CD4-positive, alpha-beta T cell treated with Interleukin-17A for 1 hour (primary cell): ENCODE measurements at regions not wholly inside any gene's neighbourhood (a gene's known extent, or its start where the extent isn't known, plus 50 kb on each side); places are given as distances from the start of the nearest gene placed in this dataset.

Experiments
- DNase-seq: peaks from one replicate; pipeline ENCODE4 v3.0.0-alpha.2; 2020

DNA sequence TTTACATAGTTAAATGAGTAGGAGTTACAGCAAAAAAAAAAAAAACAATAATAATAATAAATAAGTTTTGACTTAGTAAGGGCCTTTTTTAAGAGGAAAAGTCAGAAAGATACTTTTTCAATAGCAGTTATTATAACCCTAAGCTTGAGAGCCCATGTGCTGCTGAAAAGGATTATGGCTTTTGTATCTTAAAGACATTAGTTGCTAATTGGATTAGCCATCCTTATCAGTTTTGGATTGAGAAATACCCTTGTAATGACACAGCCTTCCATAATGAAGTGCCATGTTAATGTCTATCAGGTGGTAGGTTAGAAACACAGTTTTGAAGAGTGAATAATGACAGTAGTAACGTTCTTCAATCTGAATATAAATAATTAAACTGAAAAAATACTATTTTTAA is 554.0 kb downstream of the RIT2 start:
- no peak for DNase-seq

DNA sequence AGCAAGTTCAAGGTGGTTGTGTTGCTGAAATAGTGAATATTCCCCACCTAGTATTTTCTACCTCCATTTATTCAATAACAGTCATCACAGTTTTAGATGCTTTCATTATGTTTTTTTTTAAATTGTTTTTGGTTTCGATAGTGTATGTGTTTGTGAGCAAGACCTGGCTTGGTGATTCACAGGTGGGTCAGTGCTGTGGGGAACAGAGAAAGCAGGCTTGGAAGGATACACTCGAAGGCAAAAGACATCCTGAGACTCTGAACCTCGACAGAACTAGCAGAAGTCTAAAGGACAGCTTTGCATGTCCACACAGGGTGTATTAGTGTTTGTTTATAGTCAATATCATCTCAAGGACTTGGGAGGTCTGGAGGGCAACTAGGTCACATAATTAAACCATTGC is 551.5 kb downstream of the RIT2 start:
- no peak for DNase-seq

DNA sequence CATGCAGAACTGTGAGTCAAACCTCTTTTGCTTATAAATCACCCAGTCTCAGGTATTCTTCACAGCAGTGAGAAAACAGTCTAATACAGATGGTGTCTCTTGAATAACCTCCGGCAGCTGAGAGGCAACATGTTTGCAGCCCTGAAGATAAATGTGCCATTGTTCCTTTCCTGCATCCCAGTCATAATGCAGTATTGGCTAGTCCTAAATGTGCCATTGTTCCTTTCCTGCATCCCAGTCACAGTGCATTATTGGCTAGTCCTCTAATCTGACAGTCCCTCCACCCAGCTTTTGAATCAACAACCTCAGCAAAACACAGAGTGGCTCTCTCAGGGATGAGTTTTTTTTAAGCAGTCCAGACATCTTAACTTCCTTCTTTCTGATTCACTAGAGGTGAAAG is 550.7 kb downstream of the RIT2 start:
- DNase-seq, result no peak

DNA sequence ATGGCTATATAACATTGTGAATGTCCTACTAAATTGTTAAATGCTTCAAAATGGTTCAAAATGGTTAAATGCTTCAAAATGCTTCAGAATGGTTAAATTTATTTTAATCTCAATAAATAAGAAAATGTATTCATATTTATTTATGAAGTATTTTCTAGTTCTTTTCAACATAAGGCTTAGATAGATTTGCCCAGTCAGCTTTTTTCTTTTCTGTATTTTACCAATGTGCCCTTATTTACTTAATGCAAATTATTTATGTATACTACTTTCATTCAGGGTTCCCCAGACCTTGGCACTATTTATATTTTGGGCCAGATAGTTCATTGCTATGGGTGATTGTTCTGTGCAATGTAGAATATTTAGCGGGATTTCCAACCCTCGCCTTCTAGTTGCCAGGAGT is 546.7 kb downstream of the RIT2 start:
- DNase-seq, result no peak

DNA sequence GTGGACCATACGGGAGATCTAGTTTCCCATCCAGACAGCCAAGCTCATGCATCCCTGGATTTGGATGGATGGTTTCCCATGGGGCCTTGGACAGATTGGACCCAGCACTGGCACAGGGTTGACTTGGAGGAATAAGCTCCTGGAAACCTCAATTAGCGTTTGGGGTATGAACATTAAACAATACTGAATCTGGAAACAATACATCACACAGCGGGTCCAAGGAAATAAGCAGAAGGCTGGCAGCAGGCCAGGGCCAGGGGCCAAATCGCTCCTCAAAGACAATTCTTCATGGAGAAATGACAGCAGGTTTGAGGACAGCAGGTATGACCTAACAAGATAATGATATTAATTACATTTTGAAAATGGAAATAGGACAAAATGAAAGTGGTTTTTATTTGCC is 540.6 kb downstream of the RIT2 start:
- DNase-seq, result no peak

DNA sequence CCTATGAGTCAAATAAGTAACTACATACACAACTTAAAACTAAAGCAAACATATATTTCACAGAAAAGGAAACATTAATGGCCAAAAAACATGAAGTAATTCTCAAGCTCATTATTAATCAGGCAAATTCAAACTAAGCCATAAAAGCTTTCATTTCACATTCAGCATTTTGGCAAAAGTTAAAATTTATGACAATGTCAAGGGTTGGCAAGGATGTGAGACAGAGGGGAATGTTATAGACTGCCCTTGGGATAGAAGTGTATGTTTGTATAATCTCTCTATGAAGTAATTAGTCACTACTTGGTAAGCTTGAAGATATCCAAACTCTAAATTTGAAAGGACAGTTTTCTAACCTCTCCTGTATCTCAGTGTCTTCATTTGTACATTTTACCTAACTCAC is 539.4 kb downstream of the RIT2 start:
- no peak for DNase-seq

DNA sequence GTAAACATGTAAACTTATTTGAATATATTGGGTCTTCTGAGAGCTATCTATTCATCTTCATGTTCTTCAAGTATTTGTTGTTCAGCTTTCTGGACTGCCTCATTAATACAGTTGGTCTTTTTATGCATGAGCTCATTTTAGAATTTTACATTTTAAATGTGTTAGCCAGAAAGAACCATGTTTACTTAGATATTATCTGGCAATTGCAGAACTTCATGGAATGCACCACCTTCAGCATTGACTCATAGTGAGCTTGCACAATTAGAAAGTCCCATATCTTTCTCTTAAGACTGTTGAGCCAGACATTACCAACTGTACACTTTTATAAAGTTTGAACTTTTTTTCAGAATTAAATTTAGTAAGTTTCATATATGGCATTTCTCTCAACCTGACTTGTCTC is 536.7 kb downstream of the RIT2 start:
- no peak for DNase-seq

DNA sequence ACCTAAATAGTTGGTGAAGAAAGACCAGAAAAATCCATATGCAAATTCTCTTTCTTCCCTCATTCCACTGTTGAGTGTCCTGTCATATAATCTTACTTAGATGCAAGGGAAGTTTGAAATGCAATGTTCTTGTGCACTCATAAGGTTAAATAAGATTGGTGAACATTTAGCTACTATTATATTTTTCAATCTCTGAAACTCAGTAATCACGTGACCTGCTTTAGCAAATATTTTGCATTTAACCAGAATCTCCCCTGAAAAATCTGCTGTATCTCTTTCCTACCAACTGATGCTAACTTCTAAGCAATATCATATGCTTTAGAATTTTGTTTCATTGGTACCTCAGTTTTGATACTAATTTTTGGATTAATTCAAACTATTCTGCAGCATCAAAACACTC is 533.2 kb downstream of the RIT2 start:
- no peak for DNase-seq

DNA sequence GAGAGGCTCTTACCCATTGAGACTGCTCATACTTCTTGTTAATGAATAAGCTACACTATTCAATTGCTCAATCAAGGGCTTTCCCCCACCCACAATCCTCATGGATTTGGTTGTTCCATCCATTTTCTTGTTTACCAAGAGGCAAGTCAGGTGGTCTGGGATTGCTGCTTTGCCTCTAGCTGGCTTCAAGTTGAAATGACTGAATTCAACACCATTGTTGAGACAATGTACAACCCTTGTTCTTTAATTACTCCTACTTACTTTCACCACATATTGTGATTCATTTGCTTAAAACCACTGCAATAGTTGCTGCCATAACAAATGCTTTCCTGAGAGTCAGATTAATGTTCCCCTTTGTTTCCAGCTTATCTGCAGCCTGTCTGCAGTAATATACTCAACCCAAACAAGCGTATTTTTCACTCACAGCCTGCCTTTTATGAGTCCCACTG is 532.2 kb downstream of the RIT2 start:
- no peak for DNase-seq

DNA sequence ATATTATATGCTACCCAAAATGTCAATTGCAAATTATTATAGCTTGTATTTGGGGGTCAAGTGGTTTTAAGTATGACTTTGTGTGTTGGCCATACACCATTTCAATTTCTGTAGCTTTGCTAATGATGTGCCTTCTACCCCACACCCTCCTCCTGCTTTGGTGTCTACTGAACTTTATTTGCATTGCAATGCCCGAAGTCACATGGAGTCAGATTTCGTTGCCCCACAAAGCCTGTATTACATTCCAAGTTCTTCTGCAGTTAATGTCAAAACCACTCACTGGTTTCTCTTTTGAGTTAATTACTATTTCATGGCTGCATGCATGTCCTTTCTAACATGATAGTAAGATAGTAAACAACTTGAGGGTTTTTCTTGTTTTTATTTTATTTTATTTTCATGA is 528.9 kb downstream of the RIT2 start:
- no peak for DNase-seq

DNA sequence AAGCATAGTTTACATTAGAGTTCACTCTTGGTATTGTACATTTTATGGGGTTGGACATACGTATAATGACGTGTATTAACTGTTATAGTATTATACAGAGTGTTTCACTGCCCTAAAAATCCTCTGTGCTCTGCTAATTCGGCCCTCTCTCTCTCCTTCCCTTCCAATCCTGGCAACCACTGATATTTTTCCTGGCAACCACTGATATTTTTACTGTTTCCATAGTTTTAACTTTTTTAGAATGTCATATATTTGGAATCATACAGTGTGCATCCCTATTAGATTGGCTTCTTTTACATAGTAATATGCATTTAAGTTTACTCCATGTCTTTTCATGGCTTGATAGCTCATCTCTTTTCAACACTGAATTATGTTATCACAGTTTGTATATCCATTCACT is 526.7 kb downstream of the RIT2 start:
- DNase-seq, result no peak

DNA sequence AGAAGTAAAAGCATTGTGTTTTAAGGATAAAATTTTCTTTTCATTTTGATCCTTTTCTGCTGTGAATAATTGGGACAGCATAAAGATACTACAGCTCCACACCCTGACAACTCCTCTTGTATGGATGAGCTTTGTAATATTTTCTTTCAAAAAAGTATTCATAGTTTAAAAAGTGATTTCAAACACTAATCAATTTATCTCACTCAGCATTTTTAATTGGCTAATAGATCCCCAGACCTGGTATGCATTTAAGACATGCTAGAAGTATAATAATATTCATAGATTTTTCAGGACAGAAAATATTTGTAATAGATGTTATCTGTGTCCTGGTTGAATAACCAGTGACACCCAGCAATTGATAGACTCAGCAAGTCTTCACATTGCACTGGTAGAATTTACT is 510.7 kb downstream of the RIT2 start:
- DNase-seq, result no peak

DNA sequence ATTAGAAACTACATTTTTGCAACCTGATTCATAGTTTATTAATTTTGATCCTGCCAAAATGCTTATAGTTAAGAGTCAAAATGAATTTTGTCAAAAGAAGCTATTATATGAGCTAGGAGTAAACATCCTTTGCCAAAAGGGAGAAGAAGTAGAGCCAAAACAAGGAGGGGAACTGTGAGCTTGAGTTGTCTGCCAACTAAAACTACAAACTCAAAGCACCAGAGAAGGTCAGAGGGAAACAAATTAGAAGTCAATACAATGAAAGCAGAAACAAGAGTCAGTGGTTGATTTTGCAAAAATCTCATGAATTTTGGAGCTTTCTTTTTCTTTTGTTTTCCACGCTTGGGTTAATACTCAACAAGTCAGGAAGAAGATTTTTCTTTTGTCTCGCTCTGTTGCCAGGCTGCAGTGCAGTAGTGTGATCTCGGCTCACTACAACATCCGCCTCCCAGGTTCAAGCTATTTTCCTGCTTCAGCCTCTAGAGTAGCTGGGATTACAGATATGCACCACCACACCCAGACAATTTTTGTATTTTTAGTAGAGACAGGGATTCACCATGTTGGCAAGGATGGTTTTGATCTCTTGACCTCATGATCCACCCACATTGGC is 508.5 kb downstream of the RIT2 start:
- no peak for DNase-seq

DNA sequence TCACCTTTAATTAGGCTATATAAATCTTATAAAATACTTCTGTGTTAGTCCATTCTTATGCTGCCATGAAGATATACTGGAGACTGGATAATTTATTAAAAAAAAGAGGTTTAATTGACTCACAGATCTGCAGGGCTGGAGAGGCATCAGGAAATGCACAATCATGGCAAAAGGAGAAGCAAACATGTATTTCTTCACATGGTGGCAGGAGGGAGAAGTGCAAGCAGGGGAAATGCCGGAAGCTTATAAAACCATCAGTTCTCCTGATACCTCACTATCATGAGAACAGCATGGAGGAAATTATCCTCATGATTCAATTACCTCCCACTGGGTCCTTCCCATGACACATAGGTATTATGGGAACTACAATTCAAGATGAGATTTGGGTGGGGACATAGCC is 504.4 kb downstream of the RIT2 start:
- no peak for DNase-seq

DNA sequence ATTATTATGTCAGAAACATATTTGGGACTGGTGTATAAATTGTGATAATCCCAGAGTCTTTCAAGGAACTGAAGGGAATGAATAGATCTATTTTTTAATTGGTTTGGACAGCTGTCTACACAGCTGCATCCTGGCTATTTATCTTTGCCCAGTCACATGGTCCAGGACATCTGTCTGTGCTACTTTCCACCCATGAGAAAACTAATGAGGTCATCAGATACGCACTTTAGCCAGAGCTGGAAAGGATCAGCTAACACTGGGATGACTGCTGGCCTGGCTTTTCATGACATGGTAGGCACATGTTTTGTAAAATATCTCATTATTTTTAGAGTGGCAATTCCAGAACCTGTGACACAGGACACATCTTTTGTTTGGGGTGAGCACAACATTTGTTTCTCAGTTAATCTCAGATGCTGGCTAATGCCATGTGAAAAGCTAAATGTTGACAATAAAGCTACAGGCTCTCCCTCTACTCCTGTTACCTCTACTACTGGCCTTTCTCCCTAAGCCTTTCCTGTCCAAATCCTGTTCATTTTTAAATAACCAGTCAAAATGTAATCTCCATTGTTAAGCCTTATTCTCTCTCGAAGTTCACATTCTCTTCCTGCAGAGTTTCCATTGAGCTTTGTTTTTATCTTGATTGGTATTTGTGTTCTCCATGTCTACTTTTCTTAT is 500.7 kb downstream of the RIT2 start:
- no peak for DNase-seq

DNA sequence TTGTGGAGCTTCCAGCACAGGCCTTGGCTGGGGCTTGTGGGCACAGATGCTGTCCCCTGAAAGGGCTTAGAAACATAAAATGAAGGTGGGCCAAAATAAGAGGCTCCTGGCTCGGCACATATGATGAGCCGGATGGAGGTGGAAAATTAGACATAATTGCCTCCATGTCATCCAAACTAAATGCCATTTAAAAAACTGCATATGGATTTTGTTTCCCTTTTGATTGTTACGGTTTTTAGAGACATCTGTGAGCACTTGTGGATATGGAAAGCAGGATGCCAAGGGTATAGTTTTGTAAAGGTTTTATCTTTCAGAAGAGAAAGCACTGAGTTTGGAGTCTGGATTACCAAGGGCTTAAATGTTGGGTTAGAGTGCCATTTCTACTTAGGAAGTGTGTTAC is 498.3 kb downstream of the RIT2 start:
- DNase-seq, result no peak

DNA sequence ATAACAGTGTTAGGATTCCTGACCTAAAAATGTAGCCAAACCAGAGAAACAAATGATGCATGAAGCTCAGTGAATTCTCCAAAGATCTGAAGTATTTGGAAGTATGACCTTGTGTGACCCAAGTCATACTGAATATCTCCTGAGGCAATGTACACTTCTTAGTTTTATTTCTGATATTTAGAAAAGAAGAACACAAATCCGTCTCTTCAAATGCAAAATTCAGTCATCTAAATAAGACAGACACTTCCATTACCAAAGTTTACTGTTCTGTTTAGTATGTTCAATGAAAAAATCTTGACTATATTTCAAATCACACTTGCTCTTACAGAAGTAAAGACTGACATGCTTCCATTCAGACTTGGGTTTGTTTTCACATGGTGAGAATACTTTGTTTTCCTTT is 495.7 kb downstream of the RIT2 start:
- no peak for DNase-seq

DNA sequence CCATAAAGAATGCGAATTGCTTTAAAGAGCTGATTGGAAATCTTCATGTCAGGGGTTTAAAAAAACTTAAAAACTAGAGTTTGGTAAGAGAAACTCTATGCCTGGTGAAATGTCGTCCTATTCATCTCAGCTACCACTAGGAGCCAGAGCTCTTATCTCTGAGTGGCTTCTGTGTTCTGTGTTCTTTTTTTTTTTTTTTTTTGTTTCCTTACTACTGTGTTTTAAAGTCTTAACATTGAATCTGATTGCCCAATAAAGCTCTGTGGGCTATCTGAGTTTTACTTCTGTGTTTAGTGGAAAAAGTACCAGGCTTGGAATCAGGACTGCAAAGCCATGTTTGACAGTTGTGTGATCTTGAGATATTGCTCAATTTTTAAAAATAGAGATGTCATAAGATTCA is 494.8 kb downstream of the RIT2 start:
- no peak for DNase-seq

DNA sequence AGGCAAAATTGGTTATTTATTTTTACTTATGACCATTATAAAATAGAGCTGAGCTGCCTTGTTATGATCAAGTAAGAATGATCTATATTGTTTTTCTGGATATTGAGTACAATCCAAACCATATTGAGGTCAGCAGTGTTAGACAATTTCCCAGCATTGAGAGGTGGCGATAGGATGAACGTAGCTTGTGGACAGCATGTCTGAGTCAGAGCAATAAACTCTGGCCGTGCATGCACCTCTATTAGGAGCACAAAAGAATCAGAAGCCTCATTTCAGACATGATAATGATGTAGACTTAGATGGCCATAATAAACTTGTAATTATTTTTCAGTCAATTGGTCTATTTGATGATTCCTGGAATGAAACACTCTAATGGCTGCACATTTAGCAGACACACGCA is 491.6 kb downstream of the RIT2 start:
- no peak for DNase-seq

DNA sequence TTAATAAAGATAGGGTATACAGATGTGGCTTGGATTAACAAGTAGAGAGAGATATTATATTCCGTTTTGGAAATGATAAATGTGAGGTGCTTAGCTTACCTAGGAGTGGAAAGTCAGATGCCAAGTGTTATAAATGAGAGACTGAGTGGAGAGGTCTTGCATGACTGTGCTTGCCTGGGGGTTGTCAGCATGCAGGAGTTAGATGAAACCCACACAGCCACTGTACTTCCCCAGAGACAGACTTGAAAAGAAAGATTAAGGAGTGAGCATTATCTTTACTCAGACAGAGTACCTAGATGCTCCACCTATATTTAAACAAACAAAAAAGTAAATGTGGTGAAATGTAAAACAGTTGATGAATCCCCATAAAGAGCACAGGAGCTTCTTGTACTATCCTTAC is 482.7 kb downstream of the RIT2 start:
- DNase-seq, result no peak

DNA sequence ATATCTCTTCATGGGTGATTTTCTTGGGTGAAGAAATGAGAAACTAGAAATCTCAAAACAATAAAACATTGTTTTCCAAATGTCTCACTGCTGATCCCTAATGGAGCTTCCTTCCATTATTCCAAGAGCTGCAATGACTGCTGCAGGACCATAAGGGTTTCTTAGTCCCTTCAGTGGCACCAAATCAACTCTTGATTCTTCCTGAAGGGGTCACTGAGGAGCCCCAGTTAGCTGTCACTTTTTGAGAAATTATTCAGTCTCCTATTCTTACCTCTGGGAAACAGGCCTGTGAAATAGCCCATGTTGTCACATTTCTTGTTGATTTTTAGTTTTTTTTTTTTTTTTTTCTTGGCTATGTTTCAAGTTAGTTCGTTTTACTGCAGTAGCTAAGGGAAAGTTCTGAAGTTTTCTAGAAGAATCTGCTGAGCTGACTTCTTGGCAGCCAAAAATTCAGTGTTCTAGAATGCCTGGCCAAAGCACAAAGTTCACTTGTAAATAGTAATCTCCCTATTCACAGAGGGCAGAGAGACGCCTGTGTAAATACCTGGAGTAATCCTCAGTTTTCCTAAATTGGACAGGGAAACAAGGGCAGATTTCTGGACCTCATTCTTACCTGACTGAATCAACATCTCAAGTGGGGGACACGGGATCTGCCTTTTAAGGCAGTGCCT is 480.0 kb downstream of the RIT2 start:
- no peak for DNase-seq

DNA sequence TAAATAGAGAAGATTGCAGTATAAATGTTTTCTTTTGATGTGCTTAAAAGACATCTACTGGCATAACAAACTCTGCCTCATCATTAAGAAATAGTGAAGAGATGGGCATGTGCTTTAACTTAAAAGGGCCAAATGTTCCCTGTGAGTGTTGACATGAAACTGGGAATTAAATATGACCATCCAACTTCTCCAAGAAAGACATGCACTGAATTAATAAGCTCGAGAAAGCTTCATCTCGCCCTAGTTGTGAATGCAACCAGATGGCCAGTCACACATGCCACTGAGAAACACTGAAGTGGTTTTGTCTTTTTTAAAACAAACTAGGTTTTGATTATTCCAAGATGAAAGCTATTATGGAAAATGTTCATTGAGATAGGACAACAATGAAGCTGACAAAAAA is 479.2 kb downstream of the RIT2 start:
- DNase-seq, result no peak

DNA sequence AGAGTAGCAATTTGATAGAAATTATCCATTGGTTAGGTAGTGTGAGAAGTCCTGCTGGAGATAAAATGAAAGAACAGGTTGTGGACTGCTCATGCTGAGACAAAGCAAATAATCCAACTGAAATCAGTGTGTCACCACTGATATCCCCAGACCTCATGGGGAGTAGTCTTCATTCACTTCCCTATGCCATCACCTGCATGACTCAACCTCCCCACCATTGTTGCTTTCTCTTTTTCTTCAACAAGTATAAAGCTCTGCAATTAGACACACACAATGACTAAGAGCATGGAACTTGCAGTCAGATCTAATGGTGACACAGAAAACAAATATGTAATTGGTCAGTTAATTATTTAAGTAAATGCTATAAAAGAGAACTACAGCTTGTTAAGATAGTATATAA is 475.3 kb downstream of the RIT2 start:
- no peak for DNase-seq

DNA sequence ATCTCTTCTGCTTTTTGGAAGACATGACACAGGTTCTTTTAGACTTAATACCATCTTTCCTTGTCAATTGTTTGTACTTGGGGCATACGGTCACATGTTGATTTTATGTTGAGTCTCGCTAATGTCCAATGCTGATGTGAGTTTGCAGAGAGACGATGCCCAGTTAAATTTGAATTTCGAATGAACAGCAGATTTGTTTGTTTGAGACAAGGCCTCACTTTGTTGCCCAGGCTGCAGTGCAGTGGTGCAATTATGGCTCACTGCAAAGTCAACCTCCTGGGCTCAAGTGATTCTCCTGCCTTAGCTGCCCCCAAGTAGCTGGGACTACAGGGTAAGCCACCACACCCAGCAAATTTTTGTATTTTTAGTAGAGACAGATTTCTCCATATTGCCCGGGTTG is 473.5 kb downstream of the RIT2 start:
- no peak for DNase-seq

DNA sequence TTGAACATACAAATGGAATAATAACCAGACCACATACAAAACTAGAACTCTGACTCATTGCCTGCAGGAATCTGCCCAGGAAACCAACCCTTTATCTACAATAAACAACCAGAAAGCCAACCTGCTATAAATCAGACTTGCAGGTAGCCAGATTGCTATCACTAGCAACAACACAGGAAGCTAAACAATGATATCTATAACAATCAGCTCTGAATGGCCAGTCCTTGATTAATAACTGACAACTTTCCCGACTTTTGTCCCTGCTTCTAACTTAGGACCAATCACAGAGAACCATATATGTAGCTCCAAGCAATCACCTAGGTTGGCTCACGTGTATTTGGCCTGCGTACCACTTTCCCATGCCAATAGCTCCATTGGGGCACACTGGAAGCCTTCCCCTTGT is 470.8 kb downstream of the RIT2 start:
- no peak for DNase-seq
